Osteoblast (primary cell): ENCODE measurements at regions not wholly inside any gene's neighbourhood (a gene's known extent, or its start where the extent isn't known, plus 50 kb on each side); places are given as distances from the start of the nearest gene placed in this dataset.

Experiments
- DNase-seq: peaks from one replicate; pipeline ENCODE4 v3.0.0; 2011; ENCODE audit warnings: low spot score, mixed read lengths; ENCODE audit not compliant: insufficient read length; ENCODE audit errors: missing footprints
- H2AFZ ChIP-seq: 2 replicates; pipeline ENCODE4 v1.6.0; 2011; ENCODE audit warnings: mild to moderate bottlenecking, low read length
- H3K27ac ChIP-seq: 2 replicates; pipeline ENCODE4 v1.5.1; 2011; ENCODE audit warnings: mild to moderate bottlenecking, low read depth, low read length, moderate library complexity
- H3K27me3 ChIP-seq: 2 replicates; pipeline ENCODE4 v1.6.0; 2012; ENCODE audit warnings: mild to moderate bottlenecking, control low read depth, inconsistent platforms, low read length, moderate library complexity; ENCODE audit not compliant: insufficient read depth
- H3K36me3 ChIP-seq: 2 replicates; pipeline ENCODE4 v1.5.1; 2011; ENCODE audit warnings: mild to moderate bottlenecking, low read length, control low read depth, moderate library complexity; ENCODE audit not compliant: insufficient read depth
- H3K4me1 ChIP-seq: 2 replicates; pipeline ENCODE4 v1.5.1; 2011; ENCODE audit warnings: mild to moderate bottlenecking, low read length, control low read depth, moderate library complexity; ENCODE audit not compliant: insufficient read depth
- H3K4me2 ChIP-seq: 2 replicates; pipeline ENCODE4 v1.6.0; 2011; ENCODE audit warnings: mild to moderate bottlenecking, low read length; ENCODE audit not compliant: insufficient read depth
- H3K4me3 ChIP-seq: fragments of 200-600 bp; sonication (generic); 3 replicates; pipeline ENCODE4 v1.5.1; 2012; ENCODE audit warnings: mild to moderate bottlenecking, low read length, inconsistent platforms; ENCODE audit not compliant: insufficient read depth
- H3K79me2 ChIP-seq: 2 replicates; pipeline ENCODE4 v1.6.0; 2012; ENCODE audit warnings: mild to moderate bottlenecking, low read length, control low read depth, inconsistent platforms; ENCODE audit not compliant: insufficient read depth
- H3K9me3 ChIP-seq: 2 replicates; pipeline ENCODE4 v1.5.1; 2011; ENCODE audit warnings: low read depth, low read length, control low read depth
- H4K20me1 ChIP-seq: 2 replicates; pipeline ENCODE4 v1.6.0; 2012; ENCODE audit warnings: mild to moderate bottlenecking, low read length, control low read depth; ENCODE audit not compliant: insufficient read depth
- CTCF ChIP-seq: IDR thresholded peaks from 2 replicates; pipeline ENCODE4 v1.5.1; 2011; ENCODE audit warnings: mild to moderate bottlenecking, low read depth, low read length, moderate library complexity; ENCODE audit errors: extremely low read depth

- DNase-seq = no peak
- no peaks in the 10 kb centered on the region for H3K4me1 ChIP-seq
Measured at GRCh38 chr6:78132671-78133410, 480.0 kb downstream of the MEI4 start.

GRCh38 chr6:78150425-78150824, 497.6 kb downstream of the MEI4 start:
- no peak for DNase-seq
- Histone ChIP-seq H4K20me1 (no peaks in the 10 kb centered on the region), H2AFZ (no peak overlapping the region), H3K79me2 (no peaks in the 10 kb centered on the region), H3K4me3 (no peak overlapping the region), H3K36me3 (no peaks in the 10 kb centered on the region), H3K4me1 (no peaks in the 10 kb centered on the region), H3K27me3 (no peaks in the 10 kb centered on the region), H3K27ac (no peak overlapping the region), H3K4me2 (no peak overlapping the region), H3K9me3 (no peaks in the 10 kb centered on the region)
- no peak for TF ChIP-seq CTCF

More at GRCh38 chr6:78132671-78133410, 480.0 kb downstream of the MEI4 start:
- Histone ChIP-seq H3K27me3 (no peaks in the 10 kb centered on the region), H4K20me1 (no peaks in the 10 kb centered on the region), H3K4me2 (no peak overlapping the region), H3K9me3 (no peaks in the 10 kb centered on the region), H3K79me2 (no peaks in the 10 kb centered on the region), H3K36me3 (no peaks in the 10 kb centered on the region), H3K27ac (no peak overlapping the region), H2AFZ (no peak overlapping the region), H3K4me3 (no peak overlapping the region)
- TF ChIP-seq CTCF = no peak

- Histone ChIP-seq H3K27me3 (no peaks in the 10 kb centered on the region), H3K36me3 (no peaks in the 10 kb centered on the region), H4K20me1 (no peaks in the 10 kb centered on the region), H3K4me3 (no peak overlapping the region), H3K9me3 (no peaks in the 10 kb centered on the region), H3K4me1 (no peaks in the 10 kb centered on the region), H3K79me2 (no peaks in the 10 kb centered on the region), H3K4me2 (no peak overlapping the region), H2AFZ (no peak overlapping the region), H3K27ac (no peak overlapping the region)
- DNase-seq = no peak
- TF ChIP-seq CTCF = no peak
Measured at GRCh38 chr6:78153976-78154375, 501.1 kb downstream of the MEI4 start.

GRCh38 chr6:78157606-78158005, 504.8 kb downstream of the MEI4 start:
- TF ChIP-seq CTCF = no peak
- no peak overlapping the region for H3K27ac ChIP-seq
- DNase-seq = no peak
- H3K4me1 ChIP-seq = no peaks in the 10 kb centered on the region
- no peaks in the 10 kb centered on the region for H3K36me3 ChIP-seq
- no peaks in the 10 kb centered on the region for H4K20me1 ChIP-seq
- no peaks in the 10 kb centered on the region for H3K79me2 ChIP-seq
- H3K9me3 ChIP-seq = no peaks in the 10 kb centered on the region
- no peak overlapping the region for H3K4me3 ChIP-seq
- H3K4me2 ChIP-seq = no peak overlapping the region
- no peak overlapping the region for H2AFZ ChIP-seq
- no peaks in the 10 kb centered on the region for H3K27me3 ChIP-seq
